Left lung (tissue), 4 donors: ENCODE measurements at regions not wholly inside any gene's neighbourhood (a gene's known extent, or its start where the extent isn't known, plus 50 kb on each side); places are given as distances from the start of the nearest gene placed in this dataset.

Experiments used
- ATAC-seq: fragments of 200-7000 bp; cut with Tn5 transposase; one replicate; pipeline ENCODE4 v1.9.1; 2020; ENCODE audit warnings: moderate library complexity
- DNase-seq, 4 donors: peaks; one replicate each; pipeline ENCODE4 v3.0.0-alpha.2; 2013 to 2020
- H3K27ac ChIP-seq, 2 donors: fragments of 200-600 bp; sonication (generic) in 1 of 2; one replicate each; pipeline versions ENCODE4 v1.5.0 to v1.8.0; 2020 to 2021
- H3K27me3 ChIP-seq, 2 donors: fragments of 200-600 bp; sonication (generic) in 1 of 2; one replicate each; pipeline versions ENCODE4 v1.5.0 to v1.8.0; 2020 to 2021
- H3K36me3 ChIP-seq, 2 donors: fragments of 200-600 bp; sonication (generic) in 1 of 2; one replicate each; pipeline versions ENCODE4 v1.5.0 to v1.8.0; 2020 to 2021
- H3K4me1 ChIP-seq, 2 donors: fragments of 200-600 bp; one replicate each; pipeline ENCODE4 v1.8.0; 2021
- H3K4me3 ChIP-seq, 2 donors: fragments of 200-600 bp; sonication (generic) in 1 of 2; one replicate each; pipeline versions ENCODE4 v1.5.0 to v1.8.0; 2020 to 2021; ENCODE audit warnings: mild to moderate bottlenecking in 1 of 2
- H3K9me3 ChIP-seq, 2 donors: fragments of 200-600 bp; sonication (generic) in 1 of 2; one replicate each; pipeline versions ENCODE4 v1.5.0 to v1.8.0; 2020 to 2021
- intact Hi-C, 2 donors: fragments of 100-400 bp; cut with DNase I; formaldehyde crosslinking; loops; one replicate each; pipeline versions ENCODE4 v1.11.2 to v1.14.2; 2022
- TF ChIP-seq, protein P1 (sequence below), 2 donors: fragments of 200-600 bp; sonication (generic) in 1 of 2; IDR thresholded peaks; one replicate each; pipeline versions ENCODE4 v1.5.0 to v1.8.0; 2021; ENCODE audit warnings: antibody characterized with exemption in 2 of 2
- donor health status: DM: no; HTN: yes; CAD: no.
- donor health status: DM: no; HTN: no; CAD: no.

DNA sequence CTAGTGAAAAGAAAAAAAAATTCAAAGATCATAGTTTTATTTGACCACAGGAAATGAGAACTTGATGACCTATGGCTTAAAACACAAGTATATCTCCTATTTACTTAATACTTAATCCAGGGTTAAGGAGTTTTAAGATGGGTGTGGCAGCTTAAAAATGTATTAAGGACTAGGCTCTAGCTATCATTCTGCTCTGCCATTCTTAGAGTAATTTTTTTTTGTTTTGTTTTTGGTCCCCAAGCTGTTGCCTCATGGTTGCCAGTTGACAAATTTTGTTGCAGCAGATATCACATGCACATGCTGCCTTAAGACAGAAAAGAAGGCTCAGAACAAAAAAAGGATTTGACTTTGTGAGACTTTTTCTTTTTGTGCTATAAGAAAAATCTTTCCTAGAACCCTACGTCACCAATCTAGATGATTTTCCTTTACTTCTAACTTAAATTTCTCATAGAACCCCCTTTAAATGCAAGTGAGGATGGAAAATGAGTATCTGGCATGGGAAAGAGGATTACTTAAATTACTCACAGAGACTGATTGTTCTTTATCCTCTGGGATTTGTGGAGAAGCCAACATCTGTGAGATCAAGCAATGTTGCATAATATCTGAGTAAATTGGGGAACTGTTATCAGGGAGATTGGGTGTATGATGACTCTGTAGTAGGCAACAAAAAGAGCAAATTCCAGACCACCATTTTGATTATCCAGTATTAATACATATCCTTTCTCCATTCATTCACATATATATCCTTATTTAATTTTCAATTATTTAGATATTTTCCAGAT, 364.7 kb upstream of the CD180 start:
- DNase-seq (no peak), ATAC-seq (peak; percentile 77)
- TF ChIP-seq, protein P1, sequence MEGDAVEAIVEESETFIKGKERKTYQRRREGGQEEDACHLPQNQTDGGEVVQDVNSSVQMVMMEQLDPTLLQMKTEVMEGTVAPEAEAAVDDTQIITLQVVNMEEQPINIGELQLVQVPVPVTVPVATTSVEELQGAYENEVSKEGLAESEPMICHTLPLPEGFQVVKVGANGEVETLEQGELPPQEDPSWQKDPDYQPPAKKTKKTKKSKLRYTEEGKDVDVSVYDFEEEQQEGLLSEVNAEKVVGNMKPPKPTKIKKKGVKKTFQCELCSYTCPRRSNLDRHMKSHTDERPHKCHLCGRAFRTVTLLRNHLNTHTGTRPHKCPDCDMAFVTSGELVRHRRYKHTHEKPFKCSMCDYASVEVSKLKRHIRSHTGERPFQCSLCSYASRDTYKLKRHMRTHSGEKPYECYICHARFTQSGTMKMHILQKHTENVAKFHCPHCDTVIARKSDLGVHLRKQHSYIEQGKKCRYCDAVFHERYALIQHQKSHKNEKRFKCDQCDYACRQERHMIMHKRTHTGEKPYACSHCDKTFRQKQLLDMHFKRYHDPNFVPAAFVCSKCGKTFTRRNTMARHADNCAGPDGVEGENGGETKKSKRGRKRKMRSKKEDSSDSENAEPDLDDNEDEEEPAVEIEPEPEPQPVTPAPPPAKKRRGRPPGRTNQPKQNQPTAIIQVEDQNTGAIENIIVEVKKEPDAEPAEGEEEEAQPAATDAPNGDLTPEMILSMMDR (IDR thresholded peaks at IDR 0.05) = no peak
- peaks cover 0 to 23% of the 10 kb centered on the region in 2 donors for H3K9me3 ChIP-seq
- no peaks in the 10 kb centered on the region for H3K27me3 ChIP-seq
- H3K27ac ChIP-seq = no peak overlapping the region
- intact Hi-C loops = no loop called here
- H3K4me1 ChIP-seq = no peaks in the 10 kb centered on the region
- no peaks in the 10 kb centered on the region for H3K36me3 ChIP-seq
- no peak overlapping the region for H3K4me3 ChIP-seq

DNA sequence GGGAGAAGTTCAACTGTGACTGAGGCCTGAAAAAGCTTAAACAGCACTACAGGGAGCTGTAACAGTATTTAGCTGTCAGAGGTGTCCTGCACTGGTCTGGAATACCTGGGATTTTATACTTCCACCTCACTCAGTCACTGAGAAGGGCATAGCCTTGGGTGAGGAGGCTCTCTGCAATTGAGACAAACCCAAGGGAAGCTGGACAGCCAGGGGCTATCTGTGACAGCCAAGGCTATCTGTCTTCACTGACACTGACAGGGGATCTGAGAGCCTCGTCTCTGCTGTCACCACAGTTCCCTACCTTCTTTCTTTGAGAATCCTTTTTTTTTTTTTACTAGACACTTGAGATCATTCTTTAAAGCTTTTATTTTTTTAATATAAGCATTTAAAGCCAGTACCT, 356.2 kb upstream of the CD180 start:
- TF ChIP-seq, protein P1 (IDR thresholded peaks at IDR 0.05) = no peak
- intact Hi-C loops = no loop called here
- Histone ChIP-seq H3K27ac (no peak overlapping the region), H3K36me3 (no peaks in the 10 kb centered on the region), H3K9me3 (no peaks in the 10 kb centered on the region), H3K27me3 (no peaks in the 10 kb centered on the region), H3K4me1 (peaks cover 0 to 5% of the 10 kb centered on the region in 2 donors), H3K4me3 (no peak overlapping the region)
- DNase-seq (no peak), ATAC-seq (no peak)

DNA sequence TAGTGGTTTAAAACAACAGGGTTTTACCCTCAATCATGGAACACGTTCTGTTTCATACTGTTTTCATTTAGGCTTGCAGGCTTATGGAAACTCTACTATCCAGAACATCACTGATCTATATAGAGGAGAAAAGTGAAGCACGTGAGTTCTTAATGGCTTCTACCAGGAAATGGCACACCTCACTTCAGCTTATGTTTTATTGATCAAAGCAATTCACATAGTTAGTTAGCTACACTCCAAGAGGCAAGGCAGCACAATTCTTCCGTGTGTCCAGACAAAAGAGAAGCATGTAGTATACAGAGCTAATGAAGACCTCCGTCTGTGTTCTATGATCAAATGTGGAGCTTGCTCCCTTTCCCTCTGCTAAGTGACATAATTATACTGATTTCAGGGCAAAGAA, 353.3 kb upstream of the CD180 start:
- TF ChIP-seq, protein P1 (IDR thresholded peaks at IDR 0.05) = no peak
- Histone ChIP-seq H3K9me3 (no peaks in the 10 kb centered on the region), H3K27me3 (no peaks in the 10 kb centered on the region), H3K4me1 (peaks cover 0 to 5% of the 10 kb centered on the region in 2 donors), H3K27ac (no peak overlapping the region), H3K4me3 (no peak overlapping the region), H3K36me3 (no peaks in the 10 kb centered on the region)
- no peak for ATAC-seq
- intact Hi-C loops = no loop called here
- no peak for DNase-seq

DNA sequence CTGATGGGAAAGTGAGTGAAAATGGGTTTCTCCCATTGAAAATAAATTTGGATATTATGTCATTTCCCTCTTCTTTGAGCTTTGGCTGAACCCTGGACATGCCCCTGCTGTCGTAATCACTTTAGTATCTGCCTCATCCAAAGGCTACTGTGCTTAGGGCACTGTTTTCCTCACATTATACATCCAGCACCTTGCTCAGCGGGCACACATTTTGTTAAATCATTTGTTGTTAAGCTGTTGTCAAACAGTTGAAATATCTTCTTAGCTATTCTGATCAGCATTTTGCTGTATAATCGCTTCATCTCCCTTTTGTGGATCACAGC, 352.7 kb upstream of the CD180 start:
- intact Hi-C loops = no loop called here
- no peaks in the 10 kb centered on the region for H3K9me3 ChIP-seq
- TF ChIP-seq, protein P1 (IDR thresholded peaks at IDR 0.05) = no peak
- H3K36me3 ChIP-seq = no peaks in the 10 kb centered on the region
- DNase-seq (no peak), ATAC-seq (peak; percentile 51)
- peaks cover 0 to 5% of the 10 kb centered on the region in 2 donors for H3K4me1 ChIP-seq
- H3K4me3 ChIP-seq = no peak overlapping the region
- no peaks in the 10 kb centered on the region for H3K27me3 ChIP-seq
- peak overlapping the region in 1 of 2 donors; percentile 22 for H3K27ac ChIP-seq

DNA sequence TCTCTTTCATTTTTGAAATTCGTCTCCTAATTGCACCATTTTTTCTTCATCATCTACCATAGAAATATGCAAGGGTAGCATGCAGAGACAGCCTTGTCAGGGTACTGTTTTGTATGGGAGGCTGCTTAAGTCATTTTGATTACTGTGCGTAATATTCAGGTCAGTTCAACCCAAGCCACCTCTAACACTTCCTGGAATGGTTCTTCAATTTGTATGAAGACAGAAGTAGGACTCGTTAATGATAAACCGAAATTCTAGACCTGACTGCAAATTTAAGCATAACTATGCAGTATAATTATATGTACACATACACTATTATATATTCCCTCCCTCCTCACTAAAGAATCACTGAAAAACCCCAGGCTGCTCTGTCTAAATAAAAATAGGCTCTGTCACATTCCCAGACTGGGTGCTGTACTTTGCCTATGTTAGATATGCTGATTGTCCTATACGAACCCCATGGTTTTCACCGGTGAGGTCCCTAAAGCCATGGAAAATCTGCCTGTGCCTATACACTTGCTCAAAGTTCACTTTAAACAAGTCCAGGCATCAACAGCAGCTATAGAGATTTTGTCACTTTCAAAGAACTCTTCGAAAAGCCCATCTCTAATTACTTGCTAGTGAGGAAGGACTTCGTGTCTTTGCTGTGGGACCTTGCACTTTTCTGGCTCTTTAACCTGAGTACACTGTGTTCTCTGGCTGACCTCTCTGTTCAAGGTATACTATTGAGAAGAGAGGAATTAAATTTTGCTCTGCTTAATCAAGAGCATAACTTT, 352.1 kb upstream of the CD180 start:
- DNase-seq = no peak
- TF ChIP-seq, protein P1 (IDR thresholded peaks at IDR 0.05) = no peak
- H3K4me1 ChIP-seq = peaks cover 0 to 5% of the 10 kb centered on the region in 2 donors
- no peaks in the 10 kb centered on the region for H3K36me3 ChIP-seq
- H3K4me3 ChIP-seq = no peak overlapping the region
- peak overlapping the region in 1 of 2 donors; percentile 22 for H3K27ac ChIP-seq
- H3K9me3 ChIP-seq = no peaks in the 10 kb centered on the region
- no peaks in the 10 kb centered on the region for H3K27me3 ChIP-seq
- ATAC-seq = peak; percentile 68
- intact Hi-C loops = no loop called here
